Activated CD4-positive, alpha-beta T cell treated with anti-CD3 and anti-CD28 coated beads, Interleukin-2, amount 50 U/mL, for 24 hours (primary cell): ENCODE measurements at regions not wholly inside any gene's neighbourhood (a gene's known extent, or its start where the extent isn't known, plus 50 kb on each side); places are given as distances from the start of the nearest gene placed in this dataset.
"Not testable (repeated sequence)": the region's sequence is repeated elsewhere in the genome, so short reads cannot be mapped to it uniquely, and the experiment has no call there.

Experiments used
- DNase-seq, 2 donors: peaks; one replicate each; pipeline ENCODE4 v3.0.0-alpha.2; 2020; ENCODE audit warnings: low read depth in 1 of 2, low spot score in 1 of 2

- DNase-seq = not testable (repeated sequence)
Measured at GRCh38 chr1:144516172-144516571, 54.7 kb upstream of the NBPF15 start.

- DNase-seq = not testable (repeated sequence)
Measured at GRCh38 chr1:144516906-144517305, 55.4 kb upstream of the NBPF15 start.

- not testable (repeated sequence) for DNase-seq
Measured at GRCh38 chr1:144518439-144518838, 57.0 kb upstream of the NBPF15 start.

- DNase-seq = not testable (repeated sequence)
Measured at GRCh38 chr1:144519528-144520189, 58.2 kb upstream of the NBPF15 start.

- DNase-seq = peak; percentile 47
Measured at GRCh38 chr1:144523661-144524407, 62.4 kb upstream of the NBPF15 start.

- DNase-seq = not testable (repeated sequence)
Measured at GRCh38 chr1:144532156-144532607, 60.5 kb upstream of the PPIAL4F start.

GRCh38 chr1:144533480-144533879 lies 59.2 kb upstream of the PPIAL4F start:
- not testable (repeated sequence) for DNase-seq

GRCh38 chr1:144534286-144534685 lies 58.4 kb upstream of the PPIAL4F start:
- DNase-seq = not testable (repeated sequence)

GRCh38 chr1:144536677-144537076 lies 56.0 kb upstream of the PPIAL4F start:
- DNase-seq = not testable (repeated sequence)

GRCh38 chr1:144537234-144537633 lies 55.5 kb upstream of the PPIAL4F start:
- not testable (repeated sequence) for DNase-seq

- not testable (repeated sequence) for DNase-seq
Measured at GRCh38 chr1:144538736-144539135, 54.0 kb upstream of the PPIAL4F start.

GRCh38 chr1:144539191-144539960 lies 53.3 kb upstream of the PPIAL4F start:
- not testable (repeated sequence) for DNase-seq
